ENCODE measurements at regions not wholly inside any gene's neighbourhood (a gene's known extent, or its start where the extent isn't known, plus 50 kb on each side); places are given as distances from the start of the nearest gene placed in this dataset.

GRCh38 chr20:10774357-10774943 lies 100.7 kb upstream of the JAG1 start:
- H3K9ac ChIP-seq (ENCODE audit: low read length): no peak overlapping the region
- no peaks in the 10 kb centered on the region for H3K27me3 ChIP-seq (ENCODE audit: control insufficient read depth, insufficient read depth, low read length)
- no peaks in the 10 kb centered on the region for H3K36me3 ChIP-seq (ENCODE audit: control insufficient read depth, insufficient read depth, low read length)
- no peaks in the 10 kb centered on the region for H3K9me3 ChIP-seq (ENCODE audit: control insufficient read depth, low read length)
- H3K4me3 ChIP-seq (ENCODE audit: low read length): no peak overlapping the region
- H3K4me1 ChIP-seq (ENCODE audit: control insufficient read depth, insufficient read depth, low read length): no peaks in the 10 kb centered on the region

DNA sequence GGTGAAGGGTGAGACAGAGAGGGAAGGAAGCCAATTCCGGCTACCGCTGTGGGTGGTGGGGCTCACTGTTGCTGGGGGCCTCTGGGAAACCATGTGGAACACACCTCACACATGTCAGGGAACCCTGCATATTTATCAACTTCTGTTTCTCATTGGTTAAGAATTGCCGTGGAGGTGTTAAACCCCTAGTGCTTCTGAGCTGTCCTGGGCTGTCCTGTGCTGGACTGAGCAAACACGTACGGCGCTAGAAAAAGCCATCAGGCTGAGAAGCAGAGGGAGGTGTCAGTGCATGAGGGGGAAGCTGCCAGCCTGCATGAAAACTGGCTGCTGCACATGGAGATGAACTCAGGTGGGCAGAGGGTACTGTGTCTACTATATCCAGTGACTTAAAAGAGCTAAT lies 103.9 kb upstream of the JAG1 start:
- no peaks in the 10 kb centered on the region for H3K36me3 ChIP-seq (ENCODE audit: control insufficient read depth, insufficient read depth, low read length)
- no peak overlapping the region for H3K9ac ChIP-seq (ENCODE audit: low read length)
- H3K27me3 ChIP-seq (ENCODE audit: control insufficient read depth, insufficient read depth, low read length): no peaks in the 10 kb centered on the region
- no peak overlapping the region for H3K4me3 ChIP-seq (ENCODE audit: low read length)
- H3K4me1 ChIP-seq (ENCODE audit: control insufficient read depth, insufficient read depth, low read length): peaks cover 5% of the 10 kb centered on the region
- no peaks in the 10 kb centered on the region for H3K9me3 ChIP-seq (ENCODE audit: control insufficient read depth, low read length)

- no peaks in the 10 kb centered on the region for H3K9me3 ChIP-seq (ENCODE audit: control insufficient read depth, low read length)
- H3K36me3 ChIP-seq (ENCODE audit: control insufficient read depth, insufficient read depth, low read length): no peaks in the 10 kb centered on the region
- peaks cover 19% of the 10 kb centered on the region for H3K4me1 ChIP-seq (ENCODE audit: control insufficient read depth, insufficient read depth, low read length)
- H3K27me3 ChIP-seq (ENCODE audit: control insufficient read depth, insufficient read depth, low read length): no peaks in the 10 kb centered on the region
- no peak overlapping the region for H3K4me3 ChIP-seq (ENCODE audit: low read length)
- no peak overlapping the region for H3K9ac ChIP-seq (ENCODE audit: low read length)
These were observed 106.1 kb upstream of the JAG1 start for GRCh38 chr20:10779911-10780310.

DNA sequence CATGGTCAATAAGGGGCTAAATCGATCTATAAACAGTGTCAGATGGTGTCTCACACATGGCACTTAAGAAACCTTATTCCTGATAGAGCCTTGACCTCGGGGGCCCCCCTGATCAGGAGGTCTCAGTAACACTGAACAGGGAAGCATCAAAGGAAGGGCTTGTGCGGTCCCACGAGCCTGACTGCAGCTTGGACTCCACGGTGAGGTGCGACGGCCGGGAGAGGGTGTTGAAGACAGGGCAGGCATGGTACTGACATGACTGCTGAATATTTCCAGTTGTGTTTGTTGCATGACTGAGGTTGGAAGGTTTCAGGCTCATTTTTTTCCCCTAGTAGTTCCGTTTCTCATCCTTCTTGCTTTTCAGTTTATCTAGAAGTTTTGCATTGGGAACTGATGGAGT lies 107.1 kb upstream of the JAG1 start:
- Histone ChIP-seq H3K9ac (ENCODE audit: low read length) (no peak overlapping the region), H3K27me3 (ENCODE audit: control insufficient read depth, insufficient read depth, low read length) (no peaks in the 10 kb centered on the region), H3K4me3 (ENCODE audit: low read length) (no peak overlapping the region), H3K36me3 (ENCODE audit: control insufficient read depth, insufficient read depth, low read length) (no peaks in the 10 kb centered on the region), H3K9me3 (ENCODE audit: control insufficient read depth, low read length) (no peaks in the 10 kb centered on the region), H3K4me1 (ENCODE audit: control insufficient read depth, insufficient read depth, low read length) (peaks cover 19% of the 10 kb centered on the region)

DNA sequence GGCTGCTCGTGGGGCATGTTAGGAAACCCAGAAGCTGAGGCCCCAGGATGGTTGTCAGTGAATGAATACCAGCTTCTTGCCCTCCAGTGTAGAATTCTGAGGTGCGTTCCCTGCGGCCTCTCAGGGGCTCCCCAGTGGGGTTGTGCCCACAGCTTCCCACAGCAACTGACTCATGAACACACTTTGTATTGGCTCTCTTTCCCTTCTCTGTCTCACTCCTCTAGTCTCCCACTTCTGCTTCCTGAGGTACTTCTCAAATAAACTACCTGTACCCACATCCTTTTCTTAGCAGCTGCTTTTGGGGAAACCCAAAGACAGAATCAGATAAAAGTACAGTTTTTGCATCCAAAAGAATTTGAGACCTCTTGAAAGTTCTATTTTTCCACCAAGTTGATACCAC lies 107.7 kb upstream of the JAG1 start:
- peaks cover 19% of the 10 kb centered on the region for H3K4me1 ChIP-seq (ENCODE audit: control insufficient read depth, insufficient read depth, low read length)
- no peaks in the 10 kb centered on the region for H3K36me3 ChIP-seq (ENCODE audit: control insufficient read depth, insufficient read depth, low read length)
- H3K9ac ChIP-seq (ENCODE audit: low read length): no peak overlapping the region
- H3K4me3 ChIP-seq (ENCODE audit: low read length): no peak overlapping the region
- no peaks in the 10 kb centered on the region for H3K27me3 ChIP-seq (ENCODE audit: control insufficient read depth, insufficient read depth, low read length)
- no peaks in the 10 kb centered on the region for H3K9me3 ChIP-seq (ENCODE audit: control insufficient read depth, low read length)

DNA sequence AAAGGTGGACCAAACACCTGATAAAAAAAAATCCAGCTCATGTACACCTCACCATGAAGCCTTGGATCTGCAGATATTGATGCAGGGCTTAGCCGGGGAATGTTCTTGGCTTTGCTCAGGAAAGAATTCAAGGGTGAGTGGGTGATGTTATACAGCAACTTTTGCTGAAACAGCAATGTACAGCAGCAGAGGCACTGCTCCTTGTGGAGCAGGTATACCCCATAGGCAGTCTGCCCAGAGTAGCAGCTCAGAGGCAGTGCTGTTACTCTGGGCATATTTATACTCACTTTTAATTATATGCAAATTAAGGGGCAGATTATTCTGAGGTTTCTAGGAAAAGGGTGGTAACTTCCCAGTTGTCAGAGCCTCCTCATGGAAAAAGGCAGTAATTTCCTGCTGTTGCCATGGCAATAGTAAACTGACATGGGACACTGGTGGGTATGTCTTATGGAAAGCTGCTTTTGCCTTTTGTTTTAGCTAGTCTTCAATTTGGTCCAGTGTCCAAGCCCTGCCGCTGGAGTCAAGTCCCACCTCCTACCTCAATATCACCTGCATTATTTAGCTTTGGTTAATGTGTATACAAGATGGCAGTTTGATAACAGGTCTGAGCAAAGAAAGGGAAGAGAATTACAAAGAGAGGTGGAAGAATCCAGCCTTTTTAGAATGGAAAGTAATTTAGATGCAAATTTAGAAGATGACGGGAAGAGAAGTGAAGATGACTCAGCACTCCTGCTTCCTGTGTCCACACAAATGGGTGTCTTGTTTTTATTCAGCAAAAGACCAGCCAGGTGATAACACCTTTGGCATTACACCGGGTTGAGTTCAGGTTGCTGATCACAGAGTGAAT lies 110.1 kb upstream of the JAG1 start:
- peaks cover 19% of the 10 kb centered on the region for H3K4me1 ChIP-seq (ENCODE audit: control insufficient read depth, insufficient read depth, low read length)
- no peak overlapping the region for H3K9ac ChIP-seq (ENCODE audit: low read length)
- no peaks in the 10 kb centered on the region for H3K9me3 ChIP-seq (ENCODE audit: control insufficient read depth, low read length)
- H3K4me3 ChIP-seq (ENCODE audit: low read length): no peak overlapping the region
- no peaks in the 10 kb centered on the region for H3K27me3 ChIP-seq (ENCODE audit: control insufficient read depth, insufficient read depth, low read length)
- H3K36me3 ChIP-seq (ENCODE audit: control insufficient read depth, insufficient read depth, low read length): no peaks in the 10 kb centered on the region

DNA sequence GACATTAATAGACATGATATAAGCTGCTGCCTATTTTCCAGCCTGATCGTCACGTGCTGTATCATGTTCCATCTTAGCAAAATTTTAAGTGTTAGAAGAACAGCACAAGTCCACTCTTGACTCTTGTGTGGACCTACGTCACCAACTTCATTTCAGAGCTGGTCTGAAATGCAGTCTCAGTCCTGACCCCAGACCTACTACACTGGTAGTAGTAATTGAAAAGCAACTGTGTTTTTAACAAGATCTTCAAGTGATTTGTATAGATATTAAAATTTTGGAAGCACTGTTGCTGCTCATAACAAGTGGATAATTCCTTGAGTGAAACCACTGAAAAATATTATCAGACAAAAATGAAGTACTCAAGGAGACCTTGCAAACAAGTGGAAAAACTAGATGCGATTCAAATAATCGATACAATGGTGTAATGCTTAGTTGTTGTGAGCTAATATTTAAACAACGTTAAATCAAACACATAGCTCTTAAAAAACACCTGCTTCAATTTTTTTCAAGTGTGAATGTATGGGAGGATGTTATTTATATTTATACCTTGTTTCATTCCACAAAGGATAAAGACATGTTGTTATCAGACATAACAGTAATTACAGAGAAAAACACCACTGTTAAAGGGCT lies 110.9 kb upstream of the JAG1 start:
- H3K27me3 ChIP-seq (ENCODE audit: control insufficient read depth, insufficient read depth, low read length): no peaks in the 10 kb centered on the region
- no peaks in the 10 kb centered on the region for H3K36me3 ChIP-seq (ENCODE audit: control insufficient read depth, insufficient read depth, low read length)
- H3K4me1 ChIP-seq (ENCODE audit: control insufficient read depth, insufficient read depth, low read length): peaks cover 19% of the 10 kb centered on the region
- no peak overlapping the region for H3K4me3 ChIP-seq (ENCODE audit: low read length)
- no peaks in the 10 kb centered on the region for H3K9me3 ChIP-seq (ENCODE audit: control insufficient read depth, low read length)
- no peak overlapping the region for H3K9ac ChIP-seq (ENCODE audit: low read length)

GRCh38 chr20:10786678-10787077 lies 112.9 kb upstream of the JAG1 start:
- H3K4me1 ChIP-seq (ENCODE audit: control insufficient read depth, insufficient read depth, low read length): peaks cover 14% of the 10 kb centered on the region
- H3K4me3 ChIP-seq (ENCODE audit: low read length): no peak overlapping the region
- no peaks in the 10 kb centered on the region for H3K36me3 ChIP-seq (ENCODE audit: control insufficient read depth, insufficient read depth, low read length)
- no peaks in the 10 kb centered on the region for H3K9me3 ChIP-seq (ENCODE audit: control insufficient read depth, low read length)
- H3K27me3 ChIP-seq (ENCODE audit: control insufficient read depth, insufficient read depth, low read length): no peaks in the 10 kb centered on the region
- H3K9ac ChIP-seq (ENCODE audit: low read length): no peak overlapping the region

- no peaks in the 10 kb centered on the region for H3K36me3 ChIP-seq (ENCODE audit: control insufficient read depth, insufficient read depth, low read length)
These were observed 114.3 kb upstream of the JAG1 start for GRCh38 chr20:10788055-10788454.

DNA sequence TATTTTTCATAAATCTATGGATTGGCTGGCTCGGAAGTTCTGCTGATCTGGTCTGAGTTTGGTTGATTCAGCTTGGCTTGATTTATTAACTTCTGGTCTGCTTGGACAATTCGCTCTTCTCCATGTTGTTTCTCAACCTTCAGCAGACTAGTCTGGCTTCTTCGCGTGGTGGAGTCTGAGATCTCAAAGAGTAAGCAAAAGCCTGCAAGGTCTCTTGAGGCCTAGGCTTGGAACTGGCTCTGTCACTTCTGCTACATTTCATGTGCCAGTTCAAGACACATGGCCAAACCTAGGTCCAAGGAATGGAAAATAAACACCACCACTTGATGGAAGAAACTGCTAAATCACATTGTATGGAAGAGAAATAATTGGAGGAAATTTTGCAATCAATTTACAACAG lies 115.1 kb upstream of the JAG1 start:
- no peak overlapping the region for H3K9ac ChIP-seq (ENCODE audit: low read length)
- no peaks in the 10 kb centered on the region for H3K9me3 ChIP-seq (ENCODE audit: control insufficient read depth, low read length)
- no peaks in the 10 kb centered on the region for H3K27me3 ChIP-seq (ENCODE audit: control insufficient read depth, insufficient read depth, low read length)
- H3K4me1 ChIP-seq (ENCODE audit: control insufficient read depth, insufficient read depth, low read length): peaks cover 8% of the 10 kb centered on the region
- H3K4me3 ChIP-seq (ENCODE audit: low read length): no peak overlapping the region
- H3K36me3 ChIP-seq (ENCODE audit: control insufficient read depth, insufficient read depth, low read length): no peaks in the 10 kb centered on the region

More at GRCh38 chr20:10788055-10788454, 114.3 kb upstream of the JAG1 start:
- H3K9ac ChIP-seq (ENCODE audit: low read length): no peak overlapping the region
- peaks cover 14% of the 10 kb centered on the region for H3K4me1 ChIP-seq (ENCODE audit: control insufficient read depth, insufficient read depth, low read length)
- no peaks in the 10 kb centered on the region for H3K27me3 ChIP-seq (ENCODE audit: control insufficient read depth, insufficient read depth, low read length)
- H3K4me3 ChIP-seq (ENCODE audit: low read length): no peak overlapping the region
- no peaks in the 10 kb centered on the region for H3K9me3 ChIP-seq (ENCODE audit: control insufficient read depth, low read length)

DNA sequence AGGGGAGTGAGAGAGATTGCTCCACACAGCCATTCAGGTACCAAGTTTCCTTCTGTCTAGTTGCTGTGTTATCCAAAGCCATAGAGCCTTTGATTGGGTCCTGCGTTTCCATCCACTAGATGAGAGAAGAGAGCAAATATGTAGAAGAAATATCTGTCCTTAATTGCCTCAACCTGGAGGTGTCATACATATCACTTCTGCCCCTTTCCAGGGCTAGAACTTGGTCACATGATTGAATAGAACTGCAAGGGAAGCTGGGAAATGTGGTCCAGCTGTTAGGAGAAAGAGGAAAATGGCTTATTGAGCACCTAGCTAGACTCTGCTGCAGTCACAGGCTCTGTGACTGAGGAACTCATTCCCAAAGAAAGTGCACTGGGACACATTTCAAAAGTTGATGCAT lies 115.6 kb upstream of the JAG1 start:
- Histone ChIP-seq H3K9me3 (ENCODE audit: control insufficient read depth, low read length) (no peaks in the 10 kb centered on the region), H3K36me3 (ENCODE audit: control insufficient read depth, insufficient read depth, low read length) (no peaks in the 10 kb centered on the region), H3K27me3 (ENCODE audit: control insufficient read depth, insufficient read depth, low read length) (no peaks in the 10 kb centered on the region), H3K4me3 (ENCODE audit: low read length) (no peak overlapping the region), H3K4me1 (ENCODE audit: control insufficient read depth, insufficient read depth, low read length) (peaks cover 6% of the 10 kb centered on the region), H3K9ac (ENCODE audit: low read length) (no peak overlapping the region)

DNA sequence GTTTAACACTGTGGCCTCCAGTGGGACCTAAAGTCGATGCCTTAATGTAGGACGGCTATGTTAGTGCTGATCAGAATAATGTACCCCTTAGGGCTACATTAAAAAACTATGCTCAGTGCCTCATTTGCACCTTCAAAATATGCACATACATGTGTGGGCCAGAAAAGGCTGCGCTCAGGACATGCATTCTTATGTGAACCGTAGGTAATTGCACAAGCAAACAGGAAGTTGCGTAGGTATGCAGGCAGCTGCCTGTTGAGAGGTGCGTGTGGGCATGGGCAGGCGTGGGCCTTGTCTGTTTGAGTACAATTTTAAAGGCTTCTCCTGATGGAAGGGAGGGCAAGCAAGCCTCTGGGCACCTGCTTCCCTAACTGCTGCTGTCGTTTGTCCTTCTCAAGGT lies 116.2 kb upstream of the JAG1 start:
- H3K27me3 ChIP-seq (ENCODE audit: control insufficient read depth, insufficient read depth, low read length): no peaks in the 10 kb centered on the region
- H3K36me3 ChIP-seq (ENCODE audit: control insufficient read depth, insufficient read depth, low read length): no peaks in the 10 kb centered on the region
- H3K4me3 ChIP-seq (ENCODE audit: low read length): no peak overlapping the region
- H3K9me3 ChIP-seq (ENCODE audit: control insufficient read depth, low read length): no peaks in the 10 kb centered on the region
- no peak overlapping the region for H3K9ac ChIP-seq (ENCODE audit: low read length)
- peaks cover 10% of the 10 kb centered on the region for H3K4me1 ChIP-seq (ENCODE audit: control insufficient read depth, insufficient read depth, low read length)

All from mucosa of stomach (tissue), 1 donor.